PC-3 (cell line): ENCODE measurements at regions not wholly inside any gene's neighbourhood (a gene's known extent, or its start where the extent isn't known, plus 50 kb on each side); places are given as distances from the start of the nearest gene placed in this dataset.

Experiments
- EZH2 ChIP-seq: fragments of 300-600 bp; sonication (generic); IDR thresholded peaks from one replicate; pipeline ENCODE4 v1.6.1; 2017; ENCODE audit warnings: antibody characterized with exemption, mild to moderate bottlenecking, low read length; ENCODE audit not compliant: unreplicated experiment
- TF ChIP-seq, protein P1 (sequence below): fragments of 300-600 bp; sonication (generic); conservative IDR thresholded peaks from 2 replicates; pipeline ENCODE4 v1.5.1; 2017; ENCODE audit warnings: antibody characterized with exemption, low read depth, mild to moderate bottlenecking, low read length

DNA sequence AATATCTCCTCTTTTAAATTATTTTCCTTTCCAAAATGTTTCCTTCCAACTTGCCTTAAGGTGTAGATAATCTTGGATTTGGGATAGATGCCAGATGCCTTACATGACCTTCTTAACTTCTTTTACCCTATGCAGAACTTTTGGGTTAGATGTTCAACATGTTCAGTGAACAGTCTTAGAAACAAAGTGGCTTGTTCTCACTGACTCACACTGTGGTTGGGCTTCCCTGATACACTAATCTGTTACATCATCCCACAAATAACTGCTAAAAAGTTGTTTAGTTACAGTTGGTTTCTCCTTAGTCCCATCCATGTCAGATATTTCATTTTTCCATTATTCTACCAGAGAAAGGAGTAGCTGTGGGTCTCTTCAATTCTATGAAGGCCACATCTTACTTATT, 2638.2 kb downstream of the PCDH9 start:
- TF ChIP-seq, protein P1, sequence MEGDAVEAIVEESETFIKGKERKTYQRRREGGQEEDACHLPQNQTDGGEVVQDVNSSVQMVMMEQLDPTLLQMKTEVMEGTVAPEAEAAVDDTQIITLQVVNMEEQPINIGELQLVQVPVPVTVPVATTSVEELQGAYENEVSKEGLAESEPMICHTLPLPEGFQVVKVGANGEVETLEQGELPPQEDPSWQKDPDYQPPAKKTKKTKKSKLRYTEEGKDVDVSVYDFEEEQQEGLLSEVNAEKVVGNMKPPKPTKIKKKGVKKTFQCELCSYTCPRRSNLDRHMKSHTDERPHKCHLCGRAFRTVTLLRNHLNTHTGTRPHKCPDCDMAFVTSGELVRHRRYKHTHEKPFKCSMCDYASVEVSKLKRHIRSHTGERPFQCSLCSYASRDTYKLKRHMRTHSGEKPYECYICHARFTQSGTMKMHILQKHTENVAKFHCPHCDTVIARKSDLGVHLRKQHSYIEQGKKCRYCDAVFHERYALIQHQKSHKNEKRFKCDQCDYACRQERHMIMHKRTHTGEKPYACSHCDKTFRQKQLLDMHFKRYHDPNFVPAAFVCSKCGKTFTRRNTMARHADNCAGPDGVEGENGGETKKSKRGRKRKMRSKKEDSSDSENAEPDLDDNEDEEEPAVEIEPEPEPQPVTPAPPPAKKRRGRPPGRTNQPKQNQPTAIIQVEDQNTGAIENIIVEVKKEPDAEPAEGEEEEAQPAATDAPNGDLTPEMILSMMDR, result no peak
- TF ChIP-seq EZH2, result no peak
